GM19043 (cell line): ENCODE measurements at regions not wholly inside any gene's neighbourhood (a gene's known extent, or its start where the extent isn't known, plus 50 kb on each side); places are given as distances from the start of the nearest gene placed in this dataset.

Experiments used
- ATAC-seq: cut with Tn5 transposase; IDR thresholded peaks from one replicate; pipeline ENCODE4 v1.9.1; 2021; ENCODE audit warnings: low read depth; ENCODE audit not compliant: unreplicated experiment

GRCh38 chr1:56019922-56020321 lies 559.4 kb downstream of the PLPP3 start:
- no peak for ATAC-seq

- ATAC-seq, result no peak
These were observed 559.9 kb downstream of the PLPP3 start for GRCh38 chr1:56019472-56019871.

- no peak for ATAC-seq
These were observed 562.0 kb downstream of the PLPP3 start for GRCh38 chr1:56017336-56017735.

- ATAC-seq, result no peak
These were observed 575.5 kb downstream of the PLPP3 start for GRCh38 chr1:56003846-56004245.

GRCh38 chr1:56002231-56002630 lies 577.1 kb downstream of the PLPP3 start:
- no peak for ATAC-seq

GRCh38 chr1:56000424-56000823 lies 578.9 kb downstream of the PLPP3 start:
- ATAC-seq, result no peak

- ATAC-seq, result no peak
These were observed 581.8 kb downstream of the PLPP3 start for GRCh38 chr1:55997536-55997935.

- no peak for ATAC-seq
These were observed 585.6 kb downstream of the PLPP3 start for GRCh38 chr1:55993646-55994318.

GRCh38 chr1:55990007-55990406 lies 589.4 kb downstream of the PLPP3 start:
- ATAC-seq, result no peak

- no peak for ATAC-seq
These were observed 590.4 kb downstream of the PLPP3 start for GRCh38 chr1:55988963-55989452.

GRCh38 chr1:55987491-55988249 lies 591.7 kb downstream of the PLPP3 start:
- no peak for ATAC-seq

GRCh38 chr1:55986003-55986402 lies 593.4 kb downstream of the PLPP3 start:
- no peak for ATAC-seq

- no peak for ATAC-seq
These were observed 598.2 kb downstream of the PLPP3 start for GRCh38 chr1:55981010-55981650.

- no peak for ATAC-seq
These were observed 598.8 kb downstream of the PLPP3 start for GRCh38 chr1:55980582-55980981.

- no peak for ATAC-seq
These were observed 604.5 kb downstream of the PLPP3 start for GRCh38 chr1:55974714-55975441.

- ATAC-seq, result no peak
These were observed 608.7 kb downstream of the PLPP3 start for GRCh38 chr1:55970526-55971110.

- no peak for ATAC-seq
These were observed 610.0 kb downstream of the PLPP3 start for GRCh38 chr1:55969322-55969721.

GRCh38 chr1:55968661-55969060 lies 610.7 kb downstream of the PLPP3 start:
- ATAC-seq, result no peak

GRCh38 chr1:55965981-55966461 lies 613.3 kb downstream of the PLPP3 start:
- ATAC-seq, result no peak

- ATAC-seq, result no peak
These were observed 616.9 kb downstream of the PLPP3 start for GRCh38 chr1:55962472-55962871.
